SK-N-SH (cell line): ENCODE measurements at regions not wholly inside any gene's neighbourhood (a gene's known extent, or its start where the extent isn't known, plus 50 kb on each side); places are given as distances from the start of the nearest gene placed in this dataset.

Experiments
- EZH2phosphoT487 ChIP-seq: fragments of 200-600 bp; sonication (generic); IDR thresholded peaks from 2 replicates; pipeline ENCODE4 v1.6.1; 2017; ENCODE audit warnings: low read depth, mixed run types, mild to moderate bottlenecking, antibody characterized with exemption, moderate library complexity, borderline replicate concordance
- FOXM1 ChIP-seq: IDR thresholded peaks from 2 replicates; pipeline ENCODE4 v1.4.0; 2012; ENCODE audit warnings: low read depth, mild to moderate bottlenecking
- GABPA ChIP-seq: IDR thresholded peaks from 2 replicates; pipeline ENCODE4 v1.4.0; 2012; ENCODE audit warnings: low read depth, mild to moderate bottlenecking
- RFX5 ChIP-seq: IDR thresholded peaks from 2 replicates; pipeline ENCODE4 v1.6.1; 2012; ENCODE audit warnings: mild to moderate bottlenecking, improper control_type of control experiment, low read length
- RXRA ChIP-seq: IDR thresholded peaks from 2 replicates; pipeline ENCODE4 v1.4.0; 2012; ENCODE audit warnings: low read depth, mild to moderate bottlenecking, borderline replicate concordance
- SIN3A ChIP-seq: IDR thresholded peaks from 2 replicates; pipeline ENCODE4 v1.6.1; 2012; ENCODE audit warnings: low read depth, mild to moderate bottlenecking, low read length, moderate library complexity, borderline replicate concordance
- SMC3 ChIP-seq: IDR thresholded peaks from 2 replicates; pipeline ENCODE4 v1.6.1; 2012; ENCODE audit warnings: low read depth, low read length, improper control_type of control experiment
- TAF1 ChIP-seq: IDR thresholded peaks from 2 replicates; pipeline ENCODE4 v1.6.1; 2012; ENCODE audit warnings: low read depth, mild to moderate bottlenecking, low read length, moderate library complexity, borderline replicate concordance
- TF ChIP-seq, protein P1 (sequence below): IDR thresholded peaks from 2 replicates; pipeline ENCODE4 v1.4.0; 2012; ENCODE audit warnings: low read depth, borderline replicate concordance
- TF ChIP-seq, protein P2 (sequence below): fragments of 200-600 bp; sonication (generic); IDR thresholded peaks from 2 replicates; pipeline ENCODE4 v1.6.1; 2017; ENCODE audit warnings: antibody characterized with exemption, mild to moderate bottlenecking, moderate library complexity
- TF ChIP-seq, protein P3 (sequence below): IDR thresholded peaks from 2 replicates; pipeline ENCODE4; 2012

DNA sequence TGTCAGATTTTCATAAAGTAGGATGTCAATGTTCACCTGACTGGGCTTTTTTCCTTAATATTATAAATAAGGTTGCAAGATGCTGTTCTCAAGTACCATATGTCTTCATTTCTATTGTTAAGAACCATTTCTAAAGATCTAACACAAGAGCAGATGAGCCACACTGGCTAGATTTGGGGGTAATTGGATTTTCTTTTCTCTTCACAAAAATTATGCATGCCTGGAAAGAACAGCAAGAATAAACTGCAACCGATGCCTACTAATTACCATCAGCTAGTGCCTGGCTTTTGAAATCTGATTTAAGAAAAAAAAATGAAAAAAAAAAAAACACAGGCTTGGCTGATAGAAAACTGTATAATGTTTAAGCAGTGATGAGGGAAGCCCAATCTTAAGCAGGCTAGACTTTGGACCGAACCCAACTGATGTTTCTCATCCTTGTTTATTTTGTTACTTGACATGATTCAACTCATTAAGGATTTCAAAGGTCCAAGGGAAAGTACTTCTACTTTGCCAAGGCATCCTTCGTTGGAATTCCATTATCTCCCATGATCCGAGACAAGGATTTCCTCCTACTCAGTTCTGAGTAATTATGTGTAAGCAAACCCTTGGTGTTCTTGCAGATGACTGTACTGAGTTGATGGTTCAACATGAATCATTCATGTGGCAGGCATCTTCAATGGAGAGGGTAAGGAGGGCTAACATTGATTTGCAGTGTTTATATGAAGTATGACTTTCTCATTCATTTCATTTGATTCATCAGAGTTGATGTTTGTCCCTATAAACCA lies 300.5 kb downstream of the SPRY2 start:
- TF ChIP-seq, protein P1, sequence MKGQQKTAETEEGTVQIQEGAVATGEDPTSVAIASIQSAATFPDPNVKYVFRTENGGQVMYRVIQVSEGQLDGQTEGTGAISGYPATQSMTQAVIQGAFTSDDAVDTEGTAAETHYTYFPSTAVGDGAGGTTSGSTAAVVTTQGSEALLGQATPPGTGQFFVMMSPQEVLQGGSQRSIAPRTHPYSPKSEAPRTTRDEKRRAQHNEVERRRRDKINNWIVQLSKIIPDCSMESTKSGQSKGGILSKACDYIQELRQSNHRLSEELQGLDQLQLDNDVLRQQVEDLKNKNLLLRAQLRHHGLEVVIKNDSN, result no peak
- TF ChIP-seq SIN3A, result peak; percentile 75; the same call in 1 of the 2 replicates
- 0 out of 2 replicates have a peak, but pooled peaks have one; percentile 36 for TF ChIP-seq GABPA
- no peak for TF ChIP-seq SMC3
- TF ChIP-seq, protein P2, sequence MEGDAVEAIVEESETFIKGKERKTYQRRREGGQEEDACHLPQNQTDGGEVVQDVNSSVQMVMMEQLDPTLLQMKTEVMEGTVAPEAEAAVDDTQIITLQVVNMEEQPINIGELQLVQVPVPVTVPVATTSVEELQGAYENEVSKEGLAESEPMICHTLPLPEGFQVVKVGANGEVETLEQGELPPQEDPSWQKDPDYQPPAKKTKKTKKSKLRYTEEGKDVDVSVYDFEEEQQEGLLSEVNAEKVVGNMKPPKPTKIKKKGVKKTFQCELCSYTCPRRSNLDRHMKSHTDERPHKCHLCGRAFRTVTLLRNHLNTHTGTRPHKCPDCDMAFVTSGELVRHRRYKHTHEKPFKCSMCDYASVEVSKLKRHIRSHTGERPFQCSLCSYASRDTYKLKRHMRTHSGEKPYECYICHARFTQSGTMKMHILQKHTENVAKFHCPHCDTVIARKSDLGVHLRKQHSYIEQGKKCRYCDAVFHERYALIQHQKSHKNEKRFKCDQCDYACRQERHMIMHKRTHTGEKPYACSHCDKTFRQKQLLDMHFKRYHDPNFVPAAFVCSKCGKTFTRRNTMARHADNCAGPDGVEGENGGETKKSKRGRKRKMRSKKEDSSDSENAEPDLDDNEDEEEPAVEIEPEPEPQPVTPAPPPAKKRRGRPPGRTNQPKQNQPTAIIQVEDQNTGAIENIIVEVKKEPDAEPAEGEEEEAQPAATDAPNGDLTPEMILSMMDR, result no peak
- TF ChIP-seq TAF1, result no peak
- TF ChIP-seq FOXM1, result peak; percentile 91
- no peak for TF ChIP-seq EZH2phosphoT487
- TF ChIP-seq, protein P3, sequence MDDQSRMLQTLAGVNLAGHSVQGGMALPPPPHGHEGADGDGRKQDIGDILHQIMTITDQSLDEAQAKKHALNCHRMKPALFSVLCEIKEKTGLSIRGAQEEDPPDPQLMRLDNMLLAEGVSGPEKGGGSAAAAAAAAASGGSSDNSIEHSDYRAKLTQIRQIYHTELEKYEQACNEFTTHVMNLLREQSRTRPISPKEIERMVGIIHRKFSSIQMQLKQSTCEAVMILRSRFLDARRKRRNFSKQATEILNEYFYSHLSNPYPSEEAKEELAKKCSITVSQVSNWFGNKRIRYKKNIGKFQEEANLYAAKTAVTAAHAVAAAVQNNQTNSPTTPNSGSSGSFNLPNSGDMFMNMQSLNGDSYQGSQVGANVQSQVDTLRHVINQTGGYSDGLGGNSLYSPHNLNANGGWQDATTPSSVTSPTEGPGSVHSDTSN, result peak; percentile 98
- no peak for TF ChIP-seq RFX5
- peak; percentile 89 for TF ChIP-seq RXRA
